ENCODE measurements at regions not wholly inside any gene's neighbourhood (a gene's known extent, or its start where the extent isn't known, plus 50 kb on each side); places are given as distances from the start of the nearest gene placed in this dataset.

- no peaks in the 10 kb centered on the region for H3K27me3 ChIP-seq (replicated peaks in 1 of 4; ENCODE audit: control insufficient read depth in 3 of 4, extremely low read depth in 1 of 4, insufficient read depth in 3 of 4, low read length in 3 of 4)
- no peak overlapping the region for H3K4me3 ChIP-seq (ENCODE audit: extremely low read depth in 1 of 4, insufficient read depth in 2 of 4, low read depth in 3 of 4, low read length in 4 of 4)
- no peak overlapping the region for H2AFZ ChIP-seq (ENCODE audit: low read length)
- no peak overlapping the region for H3K4me2 ChIP-seq (ENCODE audit: insufficient read depth in 1 of 2, low read depth in 2 of 2, low read length in 2 of 2)
- H4K8ac ChIP-seq (ENCODE audit: extremely low read depth, insufficient read depth, low read length), result no peak overlapping the region
- WGBS, 2 experiments (ENCODE audit: extremely low coverage in 1 of 2, insufficient coverage in 1 of 2, insufficient read length in 1 of 2, insufficient replicate concordance in 2 of 2, low coverage in 1 of 2, low lambda C conversion rate in 2 of 2, missing lambda C conversion rate in 1 of 2), result 96% methylated on average over 7 of the region's 7 CpGs; no CpG with 5 or more reads in 1 of the 2 experiments
- no peak overlapping the region for H2AK5ac ChIP-seq (ENCODE audit: low read depth, low read length)
- ChIA-PET CTCF (ENCODE audit: partially characterized antibody) (interaction anchor here (0.9 to 1.9 kb wide), 3 partner anchors 34 to 46 kb away, joined by 3 to 4 read pairs (median 3); no protein-coding TSS in a partner anchor), POLR2A (ENCODE audit: partially characterized antibody) (no interaction called here)
- FAIRE-seq, result no peak
- no peaks in the 10 kb centered on the region for H3K23me2 ChIP-seq (ENCODE audit: low read depth, low read length)
- no peak overlapping the region for H3K14ac ChIP-seq (ENCODE audit: insufficient read length)
- no peak overlapping the region for H3K56ac ChIP-seq (replicated peaks; ENCODE audit: insufficient read length, low read depth, low read length)
- DNase-seq (ENCODE audit: low read depth in 1 of 2, low spot score in 2 of 2), result peak in 1 of 2 experiments; percentile 28
- no peak overlapping the region for H4K91ac ChIP-seq (replicated peaks; ENCODE audit: insufficient read length, low read length)
- H3K18ac ChIP-seq (ENCODE audit: extremely low read depth, low read length), result no peak overlapping the region
- H3K27ac ChIP-seq (ENCODE audit: low read depth, low read length), result no peak overlapping the region
- H3K23ac ChIP-seq (ENCODE audit: insufficient read length), result no peak overlapping the region
- H3K9ac ChIP-seq (replicated peaks in 1 of 4; ENCODE audit: extremely low read depth in 1 of 4, low read depth in 3 of 4, low read length in 3 of 4), result no peak overlapping the region
- H3K36me3 ChIP-seq (ENCODE audit: control insufficient read depth in 2 of 4, insufficient read depth in 4 of 4, low read length in 3 of 4), result no peaks in the 10 kb centered on the region
- H3K79me1 ChIP-seq (ENCODE audit: low read depth, low read length), result no peaks in the 10 kb centered on the region
- no peaks in the 10 kb centered on the region for H3K9me3 ChIP-seq (ENCODE audit: insufficient read depth in 2 of 2, low read depth in 1 of 2, low read length in 1 of 2)
- H3K79me2 ChIP-seq (ENCODE audit: control insufficient read depth in 1 of 2, insufficient read depth in 2 of 2, low read length in 2 of 2), result no peaks in the 10 kb centered on the region
- H2BK15ac ChIP-seq (ENCODE audit: low read length), result no peak overlapping the region
- H3K4ac ChIP-seq (replicated peaks; ENCODE audit: insufficient read length, low read depth, low read length), result no peak overlapping the region
- no peak overlapping the region for H4K5ac ChIP-seq (ENCODE audit: insufficient read length, low read depth, low read length)
- no peak overlapping the region for H2BK120ac ChIP-seq (replicated peaks; ENCODE audit: low read depth, low read length)
- H4K20me1 ChIP-seq (replicated peaks in 1 of 2; ENCODE audit: control insufficient read depth in 1 of 2, insufficient read depth in 2 of 2, low read length in 2 of 2), result no peaks in the 10 kb centered on the region
- no peak overlapping the region for H2BK20ac ChIP-seq (ENCODE audit: low read length)
- peaks cover 0 to 4% (median 3%) of the 10 kb centered on the region in 4 experiments; a peak in 4 of 7 replicates for H3K4me1 ChIP-seq (replicated peaks in 1 of 4; ENCODE audit: control insufficient read depth in 3 of 4, insufficient read depth in 4 of 4, low read length in 3 of 4)
- no peak overlapping the region for H2BK12ac ChIP-seq (ENCODE audit: low read depth, low read length)
- H2BK5ac ChIP-seq (ENCODE audit: low read depth, low read length), result no peak overlapping the region
- no peak for TF ChIP-seq TBP (IDR thresholded peaks at IDR 0.05; ENCODE audit: low read depth, low read length)
- TF ChIP-seq HDAC6 (IDR thresholded peaks at IDR 0.05; ENCODE audit: low read depth, low read length), result no peak
Observed at GRCh38 chr20:58045579-58045978, 182.9 kb downstream of the ANKRD60 start.

Data from H1 (cell line).